Stimulated activated CD4-positive, alpha-beta T cell treated with anti-CD3 and anti-CD28 coated beads, Interleukin-12 subunit alpha, Interleukin-12 subunit beta, amount 100 ng/mL, for 48 hours (primary cell): ENCODE measurements at regions not wholly inside any gene's neighbourhood (a gene's known extent, or its start where the extent isn't known, plus 50 kb on each side); places are given as distances from the start of the nearest gene placed in this dataset.
"Not testable (repeated sequence)": the region's sequence is repeated elsewhere in the genome, so short reads cannot be mapped to it uniquely, and the experiment has no call there.

ENCODE experiments used
- DNase-seq, 3 donors: peaks; one replicate each; pipeline ENCODE4 v3.0.0-alpha.2; 2020; ENCODE audit warnings: low read depth in 2 of 3, low spot score in 1 of 3

GRCh38 chr1:60863131-60863530 is 219.2 kb upstream of the NFIA start:
- DNase-seq: no peak

- no peak for DNase-seq
Observed at GRCh38 chr1:60861961-60862567, 220.3 kb upstream of the NFIA start.

GRCh38 chr1:60859111-60859510 is 223.2 kb upstream of the NFIA start:
- no peak for DNase-seq

- DNase-seq: no peak
Observed at GRCh38 chr1:60857851-60858250, 224.5 kb upstream of the NFIA start.

GRCh38 chr1:60850084-60850483 is 232.3 kb upstream of the NFIA start:
- no peak for DNase-seq

- no peak for DNase-seq
Observed at GRCh38 chr1:60849401-60849800, 233.0 kb upstream of the NFIA start.

- no peak for DNase-seq
Observed at GRCh38 chr1:60848583-60849188, 233.7 kb upstream of the NFIA start.

GRCh38 chr1:60847855-60848582 is 234.3 kb upstream of the NFIA start:
- DNase-seq: no peak

- DNase-seq: no peak
Observed at GRCh38 chr1:60847391-60847790, 235.0 kb upstream of the NFIA start.

- DNase-seq: not testable (repeated sequence)
Observed at GRCh38 chr1:60845659-60846058, 236.7 kb upstream of the NFIA start.

- no peak for DNase-seq
Observed at GRCh38 chr1:60842304-60842703, 240.1 kb upstream of the NFIA start.

GRCh38 chr1:60841116-60842046 is 241.0 kb upstream of the NFIA start:
- DNase-seq: no peak

GRCh38 chr1:60840476-60840875 is 241.9 kb upstream of the NFIA start:
- not testable (repeated sequence) for DNase-seq

GRCh38 chr1:60835649-60836048 is 246.7 kb upstream of the NFIA start:
- DNase-seq: no peak

- DNase-seq: no peak
Observed at GRCh38 chr1:60833173-60833572, 249.2 kb upstream of the NFIA start.

GRCh38 chr1:60832367-60832766 is 250.0 kb upstream of the NFIA start:
- no peak for DNase-seq

- DNase-seq: no peak
Observed at GRCh38 chr1:60831780-60832179, 250.6 kb upstream of the NFIA start.

- DNase-seq: no peak
Observed at GRCh38 chr1:60828944-60829343, 253.4 kb upstream of the NFIA start.

- DNase-seq: no peak
Observed at GRCh38 chr1:60826320-60827094, 255.9 kb upstream of the NFIA start.

- no peak for DNase-seq
Observed at GRCh38 chr1:60825593-60825992, 256.8 kb upstream of the NFIA start.

GRCh38 chr1:60823151-60823550 is 259.2 kb upstream of the NFIA start:
- DNase-seq: no peak
